GM21528 (cell line): ENCODE measurements at regions not wholly inside any gene's neighbourhood (a gene's known extent, or its start where the extent isn't known, plus 50 kb on each side); places are given as distances from the start of the nearest gene placed in this dataset.
A peak's percentile ranks its signal among the peaks of the same experiment; 100 is the strongest.

Experiments
- ATAC-seq: cut with Tn5 transposase; IDR thresholded peaks from one replicate; pipeline ENCODE4 v1.9.1; 2021; ENCODE audit warnings: mild to moderate bottlenecking, moderate library complexity; ENCODE audit not compliant: unreplicated experiment, low FRiP score

- no peak for ATAC-seq
Measured at GRCh38 chr5:109476292-109476691, 66.5 kb upstream of the PJA2 start.

- no peak for ATAC-seq
Measured at GRCh38 chr5:109469896-109470662, 60.3 kb upstream of the PJA2 start.

DNA sequence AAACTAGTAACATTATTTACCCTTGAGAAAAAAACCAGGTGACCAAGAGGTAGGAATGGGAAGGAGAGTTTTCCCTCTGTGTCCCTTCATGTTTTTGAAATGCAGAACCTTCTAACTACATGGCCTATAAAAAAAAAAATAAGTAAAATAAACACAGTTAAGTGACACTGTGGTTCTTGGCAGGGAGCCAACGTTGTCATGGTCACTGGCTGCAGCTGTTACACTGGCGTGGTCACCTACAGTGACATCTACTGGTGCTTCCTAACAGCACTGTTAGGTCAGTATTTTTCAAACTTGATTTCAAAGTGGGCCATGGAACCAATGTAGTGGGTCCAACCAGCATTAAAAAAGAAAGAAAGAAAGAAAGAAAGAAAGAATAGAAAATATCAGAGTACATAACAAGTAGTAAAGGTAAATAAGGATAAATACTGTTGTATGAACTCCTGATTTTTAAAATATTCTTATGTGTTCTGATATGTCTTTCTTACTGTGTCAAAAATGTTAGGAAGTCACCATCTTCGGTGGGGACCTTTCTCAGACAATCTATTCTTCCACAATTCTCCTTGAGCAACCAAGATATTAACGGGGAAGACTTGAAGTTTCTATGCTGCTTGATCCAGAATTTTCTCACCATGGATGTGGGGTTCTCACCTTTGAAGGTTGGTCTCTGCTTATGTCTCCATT lies 59.1 kb upstream of the PJA2 start:
- peak; percentile 97 for ATAC-seq

DNA sequence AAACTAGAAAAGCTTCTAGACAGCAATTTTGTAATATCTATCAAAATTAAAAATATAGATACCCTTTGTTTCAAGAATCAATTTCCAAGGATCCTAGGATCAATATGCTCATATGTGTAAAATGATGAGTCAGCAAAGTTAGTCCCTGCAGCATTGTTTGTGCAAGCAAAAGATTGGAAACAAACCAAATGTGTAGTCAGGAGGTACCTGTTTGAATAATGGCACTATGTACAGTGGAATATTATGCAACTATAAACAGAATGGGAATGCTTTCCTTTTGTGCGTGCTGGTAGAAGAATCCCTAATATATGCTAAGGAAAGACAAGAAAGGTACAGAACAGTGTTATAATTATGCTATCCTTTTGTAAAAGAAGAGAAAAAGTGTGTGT lies 58.5 kb upstream of the PJA2 start:
- ATAC-seq = no peak

GRCh38 chr5:109467058-109467457 lies 57.3 kb upstream of the PJA2 start:
- ATAC-seq = no peak
